ENCODE measurements at regions not wholly inside any gene's neighbourhood (a gene's known extent, or its start where the extent isn't known, plus 50 kb on each side); places are given as distances from the start of the nearest gene placed in this dataset.

DNA sequence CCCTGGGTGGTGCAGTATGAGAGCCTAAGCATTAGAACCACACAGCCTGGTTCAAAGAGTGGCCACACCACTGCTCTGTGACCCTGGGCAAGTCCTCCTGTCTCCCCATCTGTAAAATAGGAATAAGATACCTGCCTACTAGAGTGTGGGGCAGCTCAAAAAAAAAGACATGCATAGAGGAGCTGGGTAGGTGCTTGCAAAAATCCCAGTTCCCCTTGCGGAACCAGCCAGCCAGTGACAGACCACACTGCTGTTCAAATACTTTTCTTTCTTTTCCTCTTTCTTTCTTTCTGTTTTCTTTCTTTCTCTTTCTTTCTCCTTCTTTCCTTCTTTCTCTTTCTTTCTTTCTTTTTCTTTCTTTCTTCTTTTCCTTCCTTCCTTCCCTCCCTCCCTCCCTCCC lies 63.0 kb upstream of the TRIM2 start:
- DNase-seq, result no peak

DNA sequence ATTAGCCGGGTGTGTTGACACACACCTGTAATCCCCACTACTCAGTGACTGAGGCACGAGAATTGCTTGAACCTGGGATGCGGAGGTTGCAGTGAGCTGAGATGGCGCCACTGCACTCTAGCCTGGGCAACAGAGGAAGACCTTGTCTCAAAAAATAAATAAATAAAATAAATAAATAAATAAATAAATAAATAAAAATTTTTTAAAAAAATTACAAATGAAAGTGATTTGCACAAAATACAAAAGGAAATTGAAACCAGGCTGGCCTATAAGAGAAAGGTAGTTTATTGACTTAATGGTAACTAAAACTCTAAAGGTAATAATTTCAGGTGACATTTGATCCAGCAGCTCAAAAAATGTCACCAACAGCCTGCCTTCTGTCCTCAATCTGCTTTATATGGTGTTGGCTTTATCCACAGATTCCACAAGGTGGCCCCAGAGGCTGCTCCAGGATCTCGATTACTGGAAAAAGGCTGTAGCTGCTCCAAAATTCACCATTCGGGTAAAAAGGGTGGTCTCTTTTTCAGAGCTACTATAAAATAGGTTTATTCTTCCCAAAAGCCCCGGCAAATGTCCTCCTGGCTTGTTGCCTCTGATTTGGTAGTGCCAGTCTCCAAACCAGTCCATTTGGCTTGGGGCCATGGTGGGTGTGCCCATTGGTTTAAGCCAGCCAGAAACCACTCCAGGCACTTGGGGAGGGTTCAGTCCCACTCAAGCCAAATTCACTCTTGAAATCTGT lies 61.4 kb upstream of the TRIM2 start:
- peak in 1 of 2 experiments; percentile 73 for DNase-seq

DNA sequence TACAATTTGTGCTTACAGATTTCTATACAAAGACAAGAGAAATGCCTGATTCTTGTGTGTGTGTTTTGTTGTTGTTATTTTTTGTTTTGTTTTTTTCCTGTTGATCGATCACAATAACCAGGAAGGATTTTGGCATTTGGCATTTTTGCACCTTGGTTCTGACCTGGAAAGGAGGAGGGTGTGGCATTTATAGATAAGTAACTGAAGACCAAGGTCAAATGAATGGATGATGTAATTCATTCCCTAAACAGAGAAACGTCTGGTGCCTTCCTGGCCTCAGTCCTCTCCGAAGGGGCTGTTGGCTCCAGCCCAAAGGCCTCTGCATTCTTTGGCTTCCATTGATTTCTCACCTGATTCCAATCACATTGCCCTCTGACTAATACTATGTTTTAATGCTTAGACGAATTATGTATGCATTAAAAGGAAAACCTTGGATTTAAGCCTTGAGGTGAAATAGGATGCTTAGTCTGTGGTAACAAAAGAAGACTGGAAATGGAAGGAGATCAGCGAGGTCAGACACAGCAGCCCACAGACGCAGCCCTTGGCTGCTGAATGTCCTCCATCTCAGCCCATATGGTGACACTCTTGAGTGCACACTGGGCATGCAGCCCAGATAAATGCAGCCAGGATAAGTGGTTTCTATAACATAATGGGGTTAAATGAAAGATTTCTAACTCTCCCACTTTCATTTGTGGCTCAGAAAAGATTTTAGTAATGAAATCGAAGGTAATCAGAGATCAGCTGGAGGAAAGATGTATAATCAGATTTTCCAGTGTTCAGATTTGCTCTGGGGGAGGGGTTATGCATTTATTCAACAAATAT lies 60.5 kb upstream of the TRIM2 start:
- no peak for DNase-seq

DNA sequence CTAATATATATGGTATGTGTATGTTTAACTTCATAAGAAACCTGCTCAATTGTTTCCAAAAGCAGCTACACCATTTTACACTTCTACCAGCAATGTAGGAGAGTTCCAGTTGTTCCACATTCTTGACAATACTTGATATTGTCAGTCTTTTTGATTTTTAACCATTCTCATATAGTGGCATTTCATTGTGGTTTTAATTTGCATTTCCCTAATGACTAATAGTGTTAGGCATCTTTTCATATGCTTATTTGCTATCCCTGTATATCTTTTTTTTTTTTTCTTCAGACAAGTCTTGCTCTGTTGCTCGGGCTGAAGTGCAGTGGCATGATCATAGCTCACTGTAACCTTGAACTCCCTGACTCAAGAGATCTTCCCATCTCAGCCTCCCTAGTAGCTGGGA lies 58.2 kb upstream of the TRIM2 start:
- no peak for DNase-seq

DNA sequence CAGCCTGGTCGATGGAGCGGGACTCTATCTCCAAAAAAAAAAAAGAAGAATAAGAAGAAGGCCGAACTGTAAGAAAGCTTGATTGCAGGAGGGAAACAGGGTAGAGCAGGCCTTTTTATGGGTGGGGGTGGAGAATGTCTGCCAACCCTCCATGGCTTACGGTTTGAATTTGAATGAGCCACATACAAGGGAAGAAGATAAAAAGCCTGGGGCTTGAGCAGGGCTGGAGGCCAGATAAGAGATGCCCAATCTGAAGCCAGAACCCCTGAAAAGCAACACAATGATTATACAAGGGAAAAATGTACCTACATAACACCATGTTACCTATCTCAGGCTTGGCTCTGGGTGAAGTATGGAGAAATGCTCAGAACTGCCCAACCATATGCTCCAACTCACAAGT lies 57.3 kb upstream of the TRIM2 start:
- no peak for DNase-seq

DNA sequence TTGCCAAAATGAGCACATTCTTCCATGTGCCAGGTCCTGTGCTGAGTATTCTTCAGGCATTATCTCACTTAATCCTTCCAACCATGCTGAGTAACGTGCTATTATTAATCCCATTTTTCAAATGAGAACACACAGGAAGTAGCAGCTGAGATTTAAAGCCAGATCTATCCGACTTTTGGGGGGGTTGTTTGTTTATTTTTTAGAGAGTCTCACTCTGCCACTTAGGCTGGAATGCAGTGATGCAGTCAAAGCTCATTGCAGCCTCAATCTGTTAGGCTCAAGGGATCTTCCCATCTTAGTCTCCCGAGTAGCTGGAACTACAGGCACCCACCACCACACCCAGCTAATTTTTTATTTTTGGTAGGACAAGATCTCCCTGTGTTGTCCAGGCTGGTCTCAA lies 55.5 kb upstream of the TRIM2 start:
- DNase-seq, result no peak

DNA sequence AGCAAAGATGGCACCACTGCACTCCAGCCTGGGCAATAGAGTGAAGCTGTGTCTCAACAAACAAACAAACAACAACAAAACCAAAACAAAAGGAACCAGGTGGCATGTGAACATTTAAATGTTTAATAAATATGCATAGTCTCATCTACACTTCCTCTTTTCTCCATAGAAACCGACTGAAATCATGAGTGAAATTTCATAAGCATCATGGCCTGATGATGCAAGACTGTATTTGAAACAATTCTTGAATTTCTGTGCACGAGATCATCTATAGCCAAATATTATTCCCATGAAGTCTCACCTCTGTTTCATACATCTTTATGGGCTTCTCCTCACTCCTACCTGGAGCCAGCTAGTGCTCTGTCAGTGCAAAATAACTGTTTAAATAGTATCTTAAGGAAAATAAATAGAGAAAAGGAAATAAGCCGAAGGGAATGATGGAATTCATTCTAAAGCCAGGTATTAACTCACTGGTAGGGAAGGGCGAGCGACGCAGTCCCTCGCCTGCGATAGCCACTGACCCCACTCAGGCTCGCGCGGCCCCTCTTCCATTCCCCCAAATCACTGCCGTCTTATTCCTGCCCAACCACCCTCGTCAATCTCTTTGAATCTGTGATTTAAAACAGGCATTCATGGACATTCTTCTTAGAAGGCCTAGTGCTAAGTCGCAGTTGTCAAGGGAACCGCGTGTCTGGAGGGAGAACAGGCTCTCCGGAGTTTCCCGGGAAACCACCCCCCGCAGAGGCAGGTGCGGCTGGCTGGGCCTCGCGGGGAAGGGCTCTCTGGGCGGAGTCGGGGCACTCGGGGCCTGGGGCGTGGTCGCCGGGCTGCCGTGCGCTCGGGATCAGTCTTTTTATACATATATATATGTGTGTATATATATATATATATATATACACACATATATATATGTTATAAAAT lies 52.4 kb upstream of the TRIM2 start:
- peak in 1 of 2 experiments; percentile 46 for DNase-seq

DNA sequence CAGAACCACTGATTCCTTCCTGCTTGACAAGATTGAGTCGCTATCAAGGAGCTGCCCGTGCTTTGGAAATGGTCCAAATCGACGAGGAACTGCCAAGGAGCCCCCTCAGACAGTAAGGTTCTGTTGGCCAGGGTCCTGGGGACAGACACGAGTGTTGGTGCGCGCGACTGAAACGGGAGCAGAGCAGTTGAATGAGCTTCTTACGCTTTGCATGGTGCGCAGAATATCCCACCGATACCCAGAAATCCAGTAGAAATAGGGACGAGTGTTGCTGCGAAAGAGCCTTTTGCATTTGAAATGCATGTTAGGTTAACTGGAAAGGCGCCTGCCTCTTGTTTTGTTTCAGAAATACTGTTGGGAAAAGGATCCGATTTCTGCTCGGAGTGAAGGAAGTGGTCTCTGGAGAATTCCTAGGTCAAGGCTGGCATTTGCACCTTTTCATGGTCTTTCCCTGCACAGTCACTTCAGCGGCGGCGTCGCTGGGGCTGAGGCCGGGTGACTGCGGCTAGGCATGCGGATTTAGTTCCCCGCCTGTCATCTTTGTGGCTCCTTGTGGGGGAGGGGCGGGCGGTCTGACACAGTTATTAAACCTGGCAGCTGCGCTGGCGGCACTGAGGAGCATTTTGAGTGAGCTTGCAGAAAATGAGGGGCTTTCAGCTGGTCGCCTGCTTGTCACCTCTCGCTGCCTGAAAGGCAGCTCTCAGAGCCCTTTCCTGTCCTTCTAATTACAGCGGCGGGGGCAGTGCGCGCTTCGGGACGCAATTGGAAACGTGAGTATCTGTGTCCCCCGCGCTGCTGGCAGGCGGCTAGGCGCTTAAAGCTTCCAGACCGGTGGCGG lies 51.5 kb upstream of the TRIM2 start:
- DNase-seq, result no peak

DNA sequence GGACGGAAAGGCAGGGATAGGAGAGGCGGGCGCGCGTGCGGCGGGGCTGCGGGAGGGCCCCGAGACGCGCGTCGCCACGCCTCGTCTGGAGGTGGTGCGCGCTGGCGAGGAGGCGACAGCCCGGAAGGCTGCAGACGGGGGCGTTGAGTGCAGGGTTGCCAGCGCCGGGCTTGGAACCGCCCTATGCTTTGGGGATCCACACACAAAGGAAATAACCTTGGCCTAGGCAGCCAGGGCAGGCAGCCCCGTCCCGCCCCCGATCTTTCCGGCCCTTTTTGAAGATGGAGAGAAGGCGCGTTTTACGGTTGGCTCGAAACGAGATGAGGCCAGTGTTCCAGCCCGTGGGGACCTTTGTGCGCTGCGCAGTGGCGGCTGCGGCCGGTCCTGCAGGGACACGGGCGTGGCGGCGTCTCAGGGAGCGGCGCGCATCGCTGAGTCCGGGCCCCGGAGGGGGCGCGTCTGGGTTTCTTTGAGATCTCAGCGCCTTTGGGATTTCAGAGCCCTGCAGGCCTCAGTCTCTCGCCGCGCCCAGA lies 50.8 kb upstream of the TRIM2 start:
- no peak for DNase-seq

DNA sequence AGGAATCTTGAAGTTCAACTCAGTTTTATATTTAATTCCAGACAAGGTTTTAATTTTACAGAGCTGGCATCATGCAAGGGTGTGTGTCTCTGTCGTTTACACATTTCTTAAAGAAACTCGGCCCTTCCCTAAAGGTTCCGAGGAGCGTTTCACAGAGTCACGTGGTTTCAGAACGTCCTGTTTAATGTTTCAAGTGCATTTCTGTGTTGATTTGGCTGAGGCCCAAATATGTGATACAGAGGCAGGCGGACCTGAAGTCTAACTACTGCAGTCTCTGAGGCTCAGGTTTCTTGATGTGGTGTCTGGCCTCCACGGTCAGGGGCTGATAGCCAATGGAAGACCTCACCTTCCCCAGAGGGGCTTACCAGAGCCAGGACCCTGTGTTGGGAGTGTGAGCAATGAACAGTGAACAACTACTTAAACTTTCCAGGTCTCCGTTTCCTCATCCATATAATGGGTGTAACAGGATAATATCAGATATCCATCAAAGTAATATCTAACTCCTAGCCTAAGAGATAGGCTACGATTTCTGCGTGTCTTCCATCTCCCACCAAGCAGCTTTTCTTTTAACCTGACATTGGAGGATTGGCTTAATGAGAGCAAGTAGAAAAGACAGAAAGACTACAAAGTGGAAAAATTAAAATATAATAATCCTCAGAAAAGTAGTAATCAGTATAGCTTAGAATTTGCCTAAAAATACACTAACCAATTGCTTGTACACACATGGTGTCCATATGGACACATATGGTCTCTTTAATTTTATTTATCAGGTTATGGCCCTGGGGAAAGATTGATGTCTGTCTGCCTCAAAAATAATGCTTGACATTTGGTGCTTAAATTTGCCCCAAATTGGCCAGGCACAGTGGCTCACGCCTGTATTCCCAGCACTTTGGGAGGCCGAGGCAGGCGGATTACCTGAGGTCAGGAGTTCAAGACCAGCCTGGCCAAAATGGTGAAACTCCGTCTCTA lies 50.0 kb upstream of the TRIM2 start:
- DNase-seq, result no peak
